ENCODE measurements at regions not wholly inside any gene's neighbourhood (a gene's known extent, or its start where the extent isn't known, plus 50 kb on each side); places are given as distances from the start of the nearest gene placed in this dataset.

DNA sequence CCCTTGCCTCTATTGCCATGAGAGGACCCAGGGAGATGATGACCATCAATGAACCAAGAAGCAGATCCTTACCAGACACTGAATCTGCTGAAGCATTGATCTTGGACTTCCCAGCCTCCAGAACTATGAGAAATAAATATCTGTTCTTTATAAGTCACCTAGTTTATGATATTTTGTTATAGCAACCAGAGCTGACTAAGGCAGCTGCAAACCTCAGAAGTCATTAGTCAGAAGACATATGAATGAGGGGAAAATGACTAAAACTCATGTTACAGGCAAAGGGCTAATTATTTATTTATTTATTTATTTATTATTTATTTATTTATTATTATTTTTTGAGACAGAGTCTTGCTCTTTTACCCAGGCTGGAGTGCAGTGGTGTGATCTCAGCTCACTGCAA is 321.1 kb downstream of the TGFB2 start:
- peaks cover 0 to under 1% of the 10 kb centered on the region in 2 donors for H3K4me1 ChIP-seq (ENCODE audit: control insufficient read depth in 1 of 2, insufficient read depth in 2 of 2, low read length in 2 of 2)
- no peaks in the 10 kb centered on the region for H3K27me3 ChIP-seq (ENCODE audit: low read depth, low read length)
- H3K4me3 ChIP-seq (ENCODE audit: low read depth in 1 of 2, low read length in 2 of 2), result no peak overlapping the region
- no peaks in the 10 kb centered on the region for H3K9me3 ChIP-seq (ENCODE audit: control insufficient read depth in 1 of 2, low read length in 2 of 2)
- no peaks in the 10 kb centered on the region for H3K36me3 ChIP-seq (ENCODE audit: control insufficient read depth in 1 of 2, insufficient read depth in 2 of 2, low read length in 2 of 2)
- no peak overlapping the region for H3K27ac ChIP-seq (ENCODE audit: low read length)

DNA sequence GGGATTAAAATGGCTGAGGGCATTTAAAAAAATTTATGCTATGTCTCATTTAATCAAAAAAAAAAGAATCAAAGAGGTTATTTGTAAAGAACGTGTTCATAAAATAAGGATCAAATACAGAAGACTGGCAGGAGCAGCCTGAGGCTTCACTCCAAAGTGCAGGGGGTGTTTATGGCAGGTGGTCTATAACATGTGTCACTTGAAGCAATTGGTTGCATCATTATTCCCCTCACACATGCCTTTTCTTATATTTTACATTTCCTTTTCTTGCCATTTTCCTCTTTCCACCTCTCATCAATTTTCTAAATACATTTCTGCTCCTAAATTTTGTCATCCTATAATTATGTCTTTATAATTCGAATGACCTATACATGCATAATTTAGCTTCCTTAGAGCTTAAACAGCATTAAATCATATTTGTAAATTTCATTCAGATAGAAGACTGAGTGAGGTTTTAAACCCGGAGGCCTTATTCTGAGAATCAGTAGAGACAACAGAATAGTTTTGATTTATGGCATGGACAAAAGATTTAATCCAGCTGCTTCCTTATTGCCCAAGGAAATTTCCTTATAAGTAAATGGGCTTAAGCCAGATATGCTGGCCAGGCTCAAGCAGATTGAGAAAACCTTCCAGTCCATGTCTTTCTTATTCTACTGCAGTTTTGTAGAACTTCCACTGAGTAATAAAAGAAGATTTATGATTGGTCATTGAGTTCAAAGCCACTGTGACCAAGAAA is 322.8 kb downstream of the TGFB2 start:
- Histone ChIP-seq H3K36me3 (ENCODE audit: control insufficient read depth in 1 of 2, insufficient read depth in 2 of 2, low read length in 2 of 2) (no peaks in the 10 kb centered on the region), H3K27me3 (ENCODE audit: low read depth, low read length) (no peaks in the 10 kb centered on the region), H3K9me3 (ENCODE audit: control insufficient read depth in 1 of 2, low read length in 2 of 2) (no peaks in the 10 kb centered on the region), H3K4me3 (ENCODE audit: low read depth in 1 of 2, low read length in 2 of 2) (no peak overlapping the region), H3K27ac (ENCODE audit: low read length) (no peak overlapping the region), H3K4me1 (ENCODE audit: control insufficient read depth in 1 of 2, insufficient read depth in 2 of 2, low read length in 2 of 2) (peaks cover 0 to 3% of the 10 kb centered on the region in 2 donors)

DNA sequence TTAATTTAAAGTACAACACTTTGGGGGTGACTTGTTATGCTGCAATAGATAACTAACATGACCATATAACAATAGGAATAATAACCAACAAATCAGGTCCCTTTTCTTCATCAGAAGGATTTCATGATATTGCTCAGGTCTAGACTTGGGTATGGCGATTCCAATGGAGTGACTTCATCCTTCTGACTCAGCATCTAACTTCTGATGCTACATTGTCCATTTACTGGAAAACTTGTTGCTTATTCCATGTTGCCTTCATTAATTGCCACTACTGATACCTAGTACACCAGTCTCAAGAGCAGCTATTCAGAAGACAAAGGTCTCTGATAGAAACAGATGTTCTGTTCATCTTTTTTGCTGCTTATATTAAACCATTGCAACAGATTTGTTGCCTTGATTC is 324.3 kb downstream of the TGFB2 start:
- Histone ChIP-seq H3K4me1 (ENCODE audit: control insufficient read depth in 1 of 2, insufficient read depth in 2 of 2, low read length in 2 of 2) (peaks cover 0 to 3% of the 10 kb centered on the region in 2 donors), H3K9me3 (ENCODE audit: control insufficient read depth in 1 of 2, low read length in 2 of 2) (no peaks in the 10 kb centered on the region), H3K4me3 (ENCODE audit: low read depth in 1 of 2, low read length in 2 of 2) (no peak overlapping the region), H3K27me3 (ENCODE audit: low read depth, low read length) (no peaks in the 10 kb centered on the region), H3K36me3 (ENCODE audit: control insufficient read depth in 1 of 2, insufficient read depth in 2 of 2, low read length in 2 of 2) (no peaks in the 10 kb centered on the region), H3K27ac (ENCODE audit: low read length) (no peak overlapping the region)

DNA sequence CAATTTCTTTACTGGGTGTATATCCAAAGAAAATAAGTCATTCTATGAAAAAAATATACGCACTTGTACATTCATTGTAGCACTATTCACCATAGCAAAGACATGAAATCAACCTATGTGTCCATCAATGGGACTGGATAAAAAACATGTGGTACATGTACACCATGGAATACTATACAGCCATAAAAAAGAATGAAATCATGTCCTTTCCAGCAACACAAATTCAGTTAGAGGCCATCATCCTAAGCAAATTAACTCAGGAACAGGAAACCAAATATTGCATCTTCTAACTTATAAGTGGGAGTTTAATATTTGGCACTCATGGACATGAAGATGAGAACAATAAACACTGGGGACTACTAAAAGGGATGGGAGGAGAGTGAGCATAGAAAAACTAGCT is 325.7 kb downstream of the TGFB2 start:
- Histone ChIP-seq H3K27ac (ENCODE audit: low read length) (no peak overlapping the region), H3K27me3 (ENCODE audit: low read depth, low read length) (no peaks in the 10 kb centered on the region), H3K9me3 (ENCODE audit: control insufficient read depth in 1 of 2, low read length in 2 of 2) (no peaks in the 10 kb centered on the region), H3K4me3 (ENCODE audit: low read depth in 1 of 2, low read length in 2 of 2) (no peak overlapping the region), H3K36me3 (ENCODE audit: control insufficient read depth in 1 of 2, insufficient read depth in 2 of 2, low read length in 2 of 2) (no peaks in the 10 kb centered on the region), H3K4me1 (ENCODE audit: control insufficient read depth in 1 of 2, insufficient read depth in 2 of 2, low read length in 2 of 2) (peaks cover 0 to 3% of the 10 kb centered on the region in 2 donors)

DNA sequence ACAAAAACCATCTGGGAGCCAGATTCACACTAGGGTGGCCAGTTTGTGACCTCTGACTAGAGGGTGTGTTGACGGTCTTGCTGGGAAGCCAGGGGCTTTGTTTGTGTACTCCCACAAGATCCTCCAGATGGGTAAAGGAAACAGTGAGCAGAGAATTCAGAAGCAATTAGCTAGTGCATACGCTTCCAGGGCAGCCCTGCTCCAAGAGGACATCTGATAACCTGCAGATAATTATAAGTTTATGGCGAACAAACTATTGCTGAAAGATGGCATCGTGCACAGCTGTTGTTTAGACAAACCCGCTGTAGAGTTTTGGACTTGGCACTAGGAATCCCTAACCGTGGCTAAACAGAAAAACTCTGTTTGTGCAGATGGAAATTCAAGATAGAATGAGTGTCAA is 326.4 kb downstream of the TGFB2 start:
- no peak overlapping the region for H3K27ac ChIP-seq (ENCODE audit: low read length)
- peaks cover 0 to 3% of the 10 kb centered on the region in 2 donors for H3K4me1 ChIP-seq (ENCODE audit: control insufficient read depth in 1 of 2, insufficient read depth in 2 of 2, low read length in 2 of 2)
- no peaks in the 10 kb centered on the region for H3K27me3 ChIP-seq (ENCODE audit: low read depth, low read length)
- H3K36me3 ChIP-seq (ENCODE audit: control insufficient read depth in 1 of 2, insufficient read depth in 2 of 2, low read length in 2 of 2), result no peaks in the 10 kb centered on the region
- H3K4me3 ChIP-seq (ENCODE audit: low read depth in 1 of 2, low read length in 2 of 2), result no peak overlapping the region
- H3K9me3 ChIP-seq (ENCODE audit: control insufficient read depth in 1 of 2, low read length in 2 of 2), result no peaks in the 10 kb centered on the region

DNA sequence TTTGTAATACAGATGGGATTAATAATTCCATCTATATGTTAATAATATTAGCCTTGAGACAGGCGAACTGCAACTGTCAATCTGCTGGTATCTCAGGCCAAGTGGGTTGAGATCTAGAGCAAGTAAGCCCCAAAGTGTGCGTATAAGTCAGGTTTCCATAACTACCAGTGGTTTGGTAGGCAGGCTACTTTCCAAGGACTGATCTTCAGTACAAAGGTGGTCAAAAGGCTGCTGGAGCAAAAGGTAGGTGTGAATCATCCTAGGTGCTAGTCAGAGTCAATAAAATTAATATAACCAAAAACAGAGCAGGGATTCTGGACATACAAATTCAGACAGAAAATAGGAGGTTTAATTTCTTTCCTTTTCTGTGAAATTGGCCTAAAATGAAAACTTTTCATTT is 328.0 kb downstream of the TGFB2 start:
- Histone ChIP-seq H3K4me3 (ENCODE audit: low read depth in 1 of 2, low read length in 2 of 2) (no peak overlapping the region), H3K27me3 (ENCODE audit: low read depth, low read length) (no peaks in the 10 kb centered on the region), H3K27ac (ENCODE audit: low read length) (no peak overlapping the region), H3K4me1 (ENCODE audit: control insufficient read depth in 1 of 2, insufficient read depth in 2 of 2, low read length in 2 of 2) (peaks cover 0 to 3% of the 10 kb centered on the region in 2 donors), H3K9me3 (ENCODE audit: control insufficient read depth in 1 of 2, low read length in 2 of 2) (no peaks in the 10 kb centered on the region), H3K36me3 (ENCODE audit: control insufficient read depth in 1 of 2, insufficient read depth in 2 of 2, low read length in 2 of 2) (no peaks in the 10 kb centered on the region)

DNA sequence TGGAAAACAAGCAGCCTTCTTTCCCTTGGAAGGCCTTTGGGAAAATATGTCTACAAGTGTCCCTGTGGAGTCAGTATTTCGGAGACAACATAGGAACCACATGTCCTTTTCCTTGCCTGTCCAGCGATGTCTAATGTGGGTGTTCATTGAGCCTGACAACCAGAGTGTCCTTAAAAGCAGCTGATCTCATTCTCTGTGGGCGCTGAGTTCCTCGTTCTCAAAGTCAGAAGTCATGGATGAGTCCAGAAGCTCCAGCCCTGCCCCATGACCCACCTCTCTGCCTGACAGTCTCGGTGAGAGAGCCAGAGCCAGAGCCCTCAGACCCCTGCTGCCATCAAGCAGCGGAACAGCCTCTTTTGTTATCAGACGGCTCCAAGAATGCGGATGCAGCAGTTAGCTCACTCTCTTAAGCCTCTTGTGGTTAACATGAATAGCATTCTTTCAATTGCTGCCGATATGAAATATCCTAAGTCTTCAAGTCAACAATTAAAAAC is 329.2 kb downstream of the TGFB2 start:
- H3K4me3 ChIP-seq (ENCODE audit: low read depth in 1 of 2, low read length in 2 of 2), result no peak overlapping the region
- H3K9me3 ChIP-seq (ENCODE audit: control insufficient read depth in 1 of 2, low read length in 2 of 2), result no peaks in the 10 kb centered on the region
- H3K36me3 ChIP-seq (ENCODE audit: control insufficient read depth in 1 of 2, insufficient read depth in 2 of 2, low read length in 2 of 2), result no peaks in the 10 kb centered on the region
- H3K27me3 ChIP-seq (ENCODE audit: low read depth, low read length), result no peaks in the 10 kb centered on the region
- H3K4me1 ChIP-seq (ENCODE audit: control insufficient read depth in 1 of 2, insufficient read depth in 2 of 2, low read length in 2 of 2), result peaks cover 0 to 3% of the 10 kb centered on the region in 2 donors
- H3K27ac ChIP-seq (ENCODE audit: low read length), result no peak overlapping the region

DNA sequence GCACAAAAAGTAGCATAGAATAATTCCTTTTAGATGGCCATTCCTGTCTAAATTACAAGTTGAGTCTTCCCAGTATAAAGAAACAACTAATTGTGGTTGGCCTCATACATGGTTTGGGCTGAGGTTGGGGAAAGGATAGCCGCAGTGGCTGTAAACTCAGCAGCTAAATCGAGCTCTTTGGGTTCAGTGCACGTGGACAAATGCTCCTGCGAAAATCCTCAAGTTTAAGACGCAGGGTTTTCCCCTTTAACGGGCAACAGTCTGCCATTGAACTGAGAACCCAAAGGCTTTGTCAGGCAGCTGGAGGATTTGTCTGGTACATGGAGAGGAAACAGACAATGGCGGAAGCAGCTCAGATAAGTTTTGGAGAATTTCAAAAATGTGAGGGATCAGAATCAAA is 331.9 kb downstream of the TGFB2 start:
- H3K9me3 ChIP-seq (ENCODE audit: control insufficient read depth in 1 of 2, low read length in 2 of 2), result no peaks in the 10 kb centered on the region
- no peaks in the 10 kb centered on the region for H3K36me3 ChIP-seq (ENCODE audit: control insufficient read depth in 1 of 2, insufficient read depth in 2 of 2, low read length in 2 of 2)
- no peak overlapping the region for H3K4me3 ChIP-seq (ENCODE audit: low read depth in 1 of 2, low read length in 2 of 2)
- no peak overlapping the region for H3K27ac ChIP-seq (ENCODE audit: low read length)
- H3K27me3 ChIP-seq (ENCODE audit: low read depth, low read length), result no peaks in the 10 kb centered on the region
- H3K4me1 ChIP-seq (ENCODE audit: control insufficient read depth in 1 of 2, insufficient read depth in 2 of 2, low read length in 2 of 2), result no peaks in the 10 kb centered on the region

DNA sequence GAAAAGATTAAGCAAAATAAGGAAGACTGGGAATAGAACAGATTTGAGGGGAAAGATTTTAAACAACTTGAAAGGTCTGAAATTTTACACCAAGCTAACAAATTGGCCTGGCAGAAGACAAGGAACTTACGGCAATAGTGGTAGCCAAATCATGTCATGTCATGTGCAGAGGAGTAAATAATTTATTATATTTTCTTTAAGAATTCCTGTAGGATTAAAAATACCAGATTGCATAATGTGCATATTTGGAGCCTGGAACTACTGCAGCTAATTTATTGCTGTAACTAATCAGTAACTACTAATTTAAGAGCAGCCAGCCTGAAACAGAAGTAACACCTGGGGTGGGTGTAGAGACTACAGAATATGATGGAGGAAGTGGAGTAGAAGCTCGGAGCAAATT is 334.3 kb downstream of the TGFB2 start:
- no peaks in the 10 kb centered on the region for H3K9me3 ChIP-seq (ENCODE audit: control insufficient read depth in 1 of 2, low read length in 2 of 2)
- H3K27me3 ChIP-seq (ENCODE audit: low read depth, low read length), result no peaks in the 10 kb centered on the region
- H3K27ac ChIP-seq (ENCODE audit: low read length), result no peak overlapping the region
- H3K4me3 ChIP-seq (ENCODE audit: low read depth in 1 of 2, low read length in 2 of 2), result no peak overlapping the region
- H3K4me1 ChIP-seq (ENCODE audit: control insufficient read depth in 1 of 2, insufficient read depth in 2 of 2, low read length in 2 of 2), result no peaks in the 10 kb centered on the region
- H3K36me3 ChIP-seq (ENCODE audit: control insufficient read depth in 1 of 2, insufficient read depth in 2 of 2, low read length in 2 of 2), result no peaks in the 10 kb centered on the region

DNA sequence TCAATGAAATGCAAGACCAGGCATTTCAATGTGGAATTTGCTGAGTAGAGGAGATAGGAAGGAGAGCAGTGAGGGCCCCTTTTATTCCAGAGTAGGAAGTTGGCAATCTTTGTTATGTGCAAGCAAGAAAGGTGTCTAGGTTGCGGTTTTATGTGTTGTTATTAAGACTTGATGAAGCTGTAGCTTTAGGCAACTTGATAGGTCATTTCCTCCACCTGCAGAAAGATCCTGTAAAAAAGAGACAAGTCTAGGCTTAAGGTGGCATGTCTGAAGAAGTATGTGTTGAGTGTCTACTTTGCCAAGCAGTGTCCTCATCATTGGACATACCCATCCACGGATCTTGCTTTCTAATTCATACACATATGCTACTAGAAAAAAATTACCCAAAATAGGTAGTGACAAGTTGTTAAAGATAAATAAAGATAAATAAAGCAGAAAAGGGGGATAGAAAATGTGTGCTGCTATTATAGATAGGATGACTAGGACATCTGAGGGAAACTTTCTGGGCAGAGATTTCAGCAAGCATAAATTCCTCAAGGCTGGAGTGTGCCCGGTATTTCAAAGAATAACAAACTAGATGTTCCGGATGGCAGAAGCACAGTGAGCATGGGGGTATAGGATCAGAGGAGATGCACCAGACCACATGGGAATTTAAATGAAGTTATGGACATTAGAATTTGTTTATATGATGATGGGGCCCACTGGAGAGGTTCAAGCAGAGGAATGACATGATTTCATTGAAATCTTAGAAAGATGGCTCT is 335.0 kb downstream of the TGFB2 start:
- no peak overlapping the region for H3K4me3 ChIP-seq (ENCODE audit: low read depth in 1 of 2, low read length in 2 of 2)
- no peaks in the 10 kb centered on the region for H3K27me3 ChIP-seq (ENCODE audit: low read depth, low read length)
- H3K9me3 ChIP-seq (ENCODE audit: control insufficient read depth in 1 of 2, low read length in 2 of 2), result no peaks in the 10 kb centered on the region
- no peaks in the 10 kb centered on the region for H3K4me1 ChIP-seq (ENCODE audit: control insufficient read depth in 1 of 2, insufficient read depth in 2 of 2, low read length in 2 of 2)
- H3K27ac ChIP-seq (ENCODE audit: low read length), result no peak overlapping the region
- no peaks in the 10 kb centered on the region for H3K36me3 ChIP-seq (ENCODE audit: control insufficient read depth in 1 of 2, insufficient read depth in 2 of 2, low read length in 2 of 2)

DNA sequence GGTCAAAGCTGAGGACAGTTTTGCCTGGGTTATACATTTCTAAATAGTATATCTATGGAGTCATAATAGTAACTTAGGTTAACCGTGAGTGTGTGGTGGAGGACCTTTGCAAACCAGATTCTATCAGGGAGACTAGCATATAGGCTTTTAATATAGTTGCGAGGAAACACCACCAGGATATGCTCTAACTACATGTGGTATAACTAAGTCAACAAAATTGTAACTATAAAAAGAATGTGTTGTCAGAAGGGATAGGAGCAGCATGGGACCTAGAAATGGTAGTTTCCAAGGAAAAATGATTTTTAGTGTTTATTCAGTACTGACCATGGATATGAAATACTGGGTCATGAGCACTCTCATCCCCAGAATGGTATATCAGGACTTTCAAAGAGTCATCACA is 338.1 kb downstream of the TGFB2 start:
- Histone ChIP-seq H3K27ac (ENCODE audit: low read length) (no peak overlapping the region), H3K4me3 (ENCODE audit: low read depth in 1 of 2, low read length in 2 of 2) (no peak overlapping the region), H3K36me3 (ENCODE audit: control insufficient read depth in 1 of 2, insufficient read depth in 2 of 2, low read length in 2 of 2) (no peaks in the 10 kb centered on the region), H3K9me3 (ENCODE audit: control insufficient read depth in 1 of 2, low read length in 2 of 2) (no peaks in the 10 kb centered on the region), H3K27me3 (ENCODE audit: low read depth, low read length) (no peaks in the 10 kb centered on the region), H3K4me1 (ENCODE audit: control insufficient read depth in 1 of 2, insufficient read depth in 2 of 2, low read length in 2 of 2) (no peaks in the 10 kb centered on the region)
